IMR-90 (cell line): ENCODE measurements at regions not wholly inside any gene's neighbourhood (a gene's known extent, or its start where the extent isn't known, plus 50 kb on each side); places are given as distances from the start of the nearest gene placed in this dataset.

Source experiments
- ATAC-seq: fragments of 200-7000 bp; cut with Tn5 transposase; 2 replicates; pipeline ENCODE4 v1.9.1; 2020; ENCODE audit warnings: low read depth, mild to moderate bottlenecking, moderate library complexity
- BruUV-seq: library from RNA; stranded (reverse); fragments of 400-500 nt; replicated peaks from 2 replicates; lab custom pipeline; 2021; lab: Mats Ljungman, UMichigan
- CTCF ChIA-PET: fragments of 300-600 bp; formaldehyde crosslinking; extraction: SDS; loops from one replicate; lab custom pipeline; 2021; ENCODE audit warnings: antibody characterized with exemption; lab: Yijun Ruan, JAX
- POLR2A ChIA-PET: fragments of 300-600 bp; sonication (Branson Sonifier 250); formaldehyde crosslinking; loops from one replicate; lab custom pipeline; 2022; ENCODE audit warnings: antibody characterized with exemption; ENCODE audit not compliant: unreplicated experiment; lab: Charles Lee
- DNase-seq: peaks from one replicate; pipeline ENCODE4 v3.0.0; 2013
- H2AFZ ChIP-seq: replicated peaks from 2 replicates; pipeline ENCODE3; 2013; ENCODE audit warnings: low read length, mild to moderate bottlenecking; ENCODE audit not compliant: poor library complexity
- H2AK5ac ChIP-seq: 2 replicates; pipeline ENCODE4 v1.6.1; 2013; ENCODE audit warnings: low read depth, low read length, inconsistent platforms
- H2AK9ac ChIP-seq: replicated peaks from 2 replicates; pipeline ENCODE3; 2013; ENCODE audit warnings: mild to moderate bottlenecking, low read depth, low read length, moderate library complexity; ENCODE audit not compliant: poor library complexity
- H2BK120ac ChIP-seq: 2 replicates; pipeline ENCODE4 v1.6.1; 2013; ENCODE audit warnings: low read depth, low read length, inconsistent platforms
- H2BK15ac ChIP-seq: 3 replicates; pipeline ENCODE4 v1.6.1; 2013; ENCODE audit warnings: low read depth, low read length, inconsistent platforms
- H2BK20ac ChIP-seq: 2 replicates; pipeline ENCODE4 v1.6.1; 2013; ENCODE audit warnings: low read depth, mild to moderate bottlenecking, inconsistent platforms, low read length, moderate library complexity
- H2BK5ac ChIP-seq: 2 replicates; pipeline ENCODE4 v1.6.1; 2013; ENCODE audit warnings: mild to moderate bottlenecking, low read depth, low read length, inconsistent platforms; ENCODE audit not compliant: poor library complexity, severe bottlenecking
- H3K14ac ChIP-seq: replicated peaks from 2 replicates; pipeline ENCODE4 v1.6.1; 2013; ENCODE audit warnings: low read depth, low read length, inconsistent platforms
- H3K18ac ChIP-seq: 2 replicates; pipeline ENCODE4 v1.6.1; 2013; ENCODE audit warnings: low read depth, low read length, control low read depth
- H3K23ac ChIP-seq: 2 replicates; pipeline ENCODE4 v1.6.1; 2013; ENCODE audit warnings: low read depth, low read length, inconsistent platforms
- H3K27ac ChIP-seq: 2 replicates; pipeline ENCODE4 v1.5.1; 2013; ENCODE audit warnings: mild to moderate bottlenecking, control low read depth, low read length; ENCODE audit not compliant: insufficient read depth
- H3K27me3 ChIP-seq: 2 replicates; pipeline ENCODE4 v1.6.1; 2013; ENCODE audit warnings: low read length; ENCODE audit not compliant: control insufficient read depth, insufficient read depth
- H3K36me3 ChIP-seq: 2 replicates; pipeline ENCODE4 v1.6.1; 2013; ENCODE audit warnings: low read length, mixed read lengths; ENCODE audit not compliant: control insufficient read depth, insufficient read depth
- H3K4ac ChIP-seq: 2 replicates; pipeline ENCODE4 v1.6.1; 2013; ENCODE audit warnings: low read depth, low read length, inconsistent platforms
- H3K4me1 ChIP-seq: 2 replicates; pipeline ENCODE4 v1.6.1; 2013; ENCODE audit warnings: low read length, mixed read lengths; ENCODE audit not compliant: control insufficient read depth, insufficient read depth
- H3K4me2 ChIP-seq: 2 replicates; pipeline ENCODE4 v1.6.1; 2013; ENCODE audit warnings: low read depth, mild to moderate bottlenecking, control low read depth, low read length, moderate library complexity
- H3K4me3 ChIP-seq: 2 replicates; pipeline ENCODE4 v1.5.1; 2013; ENCODE audit warnings: low read depth, mild to moderate bottlenecking, control low read depth, low read length, moderate library complexity; ENCODE audit not compliant: insufficient read depth
- H3K56ac ChIP-seq: 2 replicates; pipeline ENCODE4 v1.6.1; 2013; ENCODE audit warnings: low read length, inconsistent platforms; ENCODE audit not compliant: insufficient read depth; ENCODE audit errors: extremely low read depth
- H3K79me1 ChIP-seq, 2 experiments: 2 replicates each; pipeline ENCODE4 v1.6.1; 2013; ENCODE audit warnings: low read length in 2 of 2, inconsistent platforms in 1 of 2, low read depth in 1 of 2
- H3K9ac ChIP-seq: 2 replicates; pipeline ENCODE4 v1.6.1; 2013; ENCODE audit warnings: low read depth, low read length, control low read depth
- H3K9me1 ChIP-seq: 2 replicates; pipeline ENCODE4 v1.6.1; 2013; ENCODE audit warnings: low read length, inconsistent platforms; ENCODE audit not compliant: insufficient read depth
- H3K9me3 ChIP-seq: 2 replicates; pipeline ENCODE4 v1.6.1; 2013; ENCODE audit warnings: low read length; ENCODE audit not compliant: control insufficient read depth, insufficient read depth
- H4K20me1 ChIP-seq: 2 replicates; pipeline ENCODE4 v1.6.1; 2013; ENCODE audit warnings: low read length, inconsistent platforms; ENCODE audit not compliant: insufficient read depth
- H4K5ac ChIP-seq: 2 replicates; pipeline ENCODE4 v1.6.1; 2013; ENCODE audit warnings: mild to moderate bottlenecking, low read depth, low read length, control low read depth
- H4K8ac ChIP-seq, 2 experiments: 2 replicates each; pipeline ENCODE4 v1.6.1; 2013; ENCODE audit warnings: low read depth in 2 of 2, low read length in 2 of 2, control low read depth in 1 of 2, inconsistent platforms in 1 of 2
- H4K91ac ChIP-seq: 2 replicates; pipeline ENCODE4 v1.6.1; 2013; ENCODE audit warnings: low read depth, low read length, inconsistent platforms; ENCODE audit not compliant: insufficient read depth
- CEBPB ChIP-seq: IDR thresholded peaks from 2 replicates; pipeline ENCODE4 v1.6.1; 2012; ENCODE audit warnings: low read depth, low read length, improper control_type of control experiment
- NFE2L2 ChIP-seq: fragments of 150-350 bp; IDR thresholded peaks from 2 replicates; pipeline ENCODE4 v1.6.1; 2016; ENCODE audit warnings: low read depth, mild to moderate bottlenecking, low read length
- RAD21 ChIP-seq: IDR thresholded peaks from 2 replicates; pipeline ENCODE4 v1.6.1; 2012; ENCODE audit warnings: low read length, improper control_type of control experiment
- RCOR1 ChIP-seq: IDR thresholded peaks from 2 replicates; pipeline ENCODE4 v1.6.1; 2012; ENCODE audit warnings: mild to moderate bottlenecking, low read length, improper control_type of control experiment; ENCODE audit not compliant: insufficient replicate concordance
- USF2 ChIP-seq: fragments of 150-350 bp; IDR thresholded peaks from 2 replicates; pipeline ENCODE4 v1.6.1; 2017; ENCODE audit warnings: mild to moderate bottlenecking, antibody characterized with exemption, low read length, low read depth
- WGBS, 2 experiments: methylation state at CpG; one replicate each; pipeline versions ENCODE4 v1.1.5 to v1.1.7; 2013; ENCODE audit warnings: missing lambda C conversion rate in 2 of 2; ENCODE audit not compliant: insufficient read length in 1 of 2; ENCODE audit errors: extremely low coverage in 2 of 2; 5-methylcytosine and 5-hydroxymethylcytosine counted together
- dilution Hi-C: fragments of 300-500 bp; cut with HindIII; formaldehyde crosslinking; loops from one replicate; pipeline ENCODE4 v1.14.3; 2018; ENCODE audit warnings: low sequenced_read_pairs; ENCODE audit not compliant: unreplicated experiment
- in situ Hi-C: fragments of 300-500 bp; cut with MboI; formaldehyde crosslinking; loops from 3 replicates; pipeline ENCODE4 v1.14.3; 2019; ENCODE audit warnings: low sequenced_read_pairs, inconsistent platforms, mixed read lengths
- intact Hi-C: fragments of 100-400 bp; cut with micrococcal nuclease; formaldehyde crosslinking; loops from 2 replicates; pipeline ENCODE4 v1.10.0; 2022

GRCh38 chr3:59264366-59264765 is 214.5 kb upstream of the CFAP20DC start:
- intact Hi-C loops (no loop called here), in situ Hi-C loops (no loop called here), dilution Hi-C loops (no loop called here)
- Histone ChIP-seq H2AK9ac (no peak overlapping the region), H2BK120ac (no peak overlapping the region), H3K27ac (no peak overlapping the region), H3K36me3 (no peaks in the 10 kb centered on the region), H4K5ac (peak overlapping the region; percentile 68; the same call in 1 of the 2 replicates), H3K56ac (no peak overlapping the region), H3K23ac (no peak overlapping the region), H3K4ac (no peak overlapping the region), H3K4me1 (peaks cover 6% of the 10 kb centered on the region), H2BK5ac (no peak overlapping the region), H3K4me3 (no peak overlapping the region), H2BK15ac (no peak overlapping the region), H3K79me1 (no peaks in the 10 kb centered on the region), H4K91ac (no peak overlapping the region), H3K27me3 (no peaks in the 10 kb centered on the region), H3K9ac (no peak overlapping the region), H2BK20ac (no peak overlapping the region), H4K20me1 (no peaks in the 10 kb centered on the region), H3K18ac (no peak overlapping the region; the same call in 1 of the 2 replicates), H3K9me3 (no peaks in the 10 kb centered on the region), H3K14ac (no peak overlapping the region), H2AK5ac (0 out of 2 replicates have a peak overlapping the region, but pooled peaks have one; percentile 29), H3K4me2 (no peak overlapping the region), H4K8ac (no peak overlapping the region), H2AFZ (no peak overlapping the region), H3K9me1 (peaks cover 8% of the 10 kb centered on the region; the same call in 1 of the 2 replicates)
- DNase-seq (no peak), ATAC-seq (no peak)
- TF ChIP-seq RAD21 (no peak), CEBPB (no peak), USF2 (no peak), RCOR1 (no peak), NFE2L2 (no peak)
- POLR2A ChIA-PET, result no interaction called here
- WGBS, 2 experiments, result no CpG with 5 or more reads among the region's 2 CpGs
- no TSS peak for BruUV-seq
- CTCF ChIA-PET, result interaction anchor here (0.5 kb wide), 1 partner anchor 544 kb away, joined by 3 read pairs; no protein-coding TSS in a partner anchor
